ENCODE measurements at regions not wholly inside any gene's neighbourhood (a gene's known extent, or its start where the extent isn't known, plus 50 kb on each side); places are given as distances from the start of the nearest gene placed in this dataset.

DNA sequence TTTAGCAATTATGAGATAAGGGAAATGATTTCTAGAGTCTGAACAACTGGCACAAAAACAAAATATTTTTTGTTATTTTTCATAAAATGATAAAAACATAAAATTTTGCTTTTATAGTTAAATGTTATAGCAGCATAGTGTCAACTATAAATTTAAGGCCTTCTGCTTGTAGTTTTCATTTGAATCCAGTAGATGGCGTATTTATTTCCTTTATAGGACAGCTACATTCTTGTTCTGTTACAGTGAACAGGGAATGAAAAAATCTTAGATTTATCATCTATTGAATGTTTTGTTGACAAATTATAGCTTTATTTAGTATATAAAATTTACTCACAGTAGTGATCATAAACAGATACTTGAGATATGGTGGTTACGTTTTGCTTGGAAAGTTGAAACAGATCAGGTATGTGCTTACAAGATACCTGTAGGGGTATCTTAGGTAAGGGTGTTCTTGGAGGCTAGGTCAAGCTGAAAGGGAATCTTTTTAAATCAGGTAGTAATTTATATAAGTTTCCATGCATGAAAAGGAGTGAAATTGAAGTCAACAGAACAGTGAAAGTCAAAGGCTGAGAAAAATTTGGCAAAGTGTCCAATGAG lies 239.3 kb upstream of the GRIN3A start:
- TF ChIP-seq, protein P1, sequence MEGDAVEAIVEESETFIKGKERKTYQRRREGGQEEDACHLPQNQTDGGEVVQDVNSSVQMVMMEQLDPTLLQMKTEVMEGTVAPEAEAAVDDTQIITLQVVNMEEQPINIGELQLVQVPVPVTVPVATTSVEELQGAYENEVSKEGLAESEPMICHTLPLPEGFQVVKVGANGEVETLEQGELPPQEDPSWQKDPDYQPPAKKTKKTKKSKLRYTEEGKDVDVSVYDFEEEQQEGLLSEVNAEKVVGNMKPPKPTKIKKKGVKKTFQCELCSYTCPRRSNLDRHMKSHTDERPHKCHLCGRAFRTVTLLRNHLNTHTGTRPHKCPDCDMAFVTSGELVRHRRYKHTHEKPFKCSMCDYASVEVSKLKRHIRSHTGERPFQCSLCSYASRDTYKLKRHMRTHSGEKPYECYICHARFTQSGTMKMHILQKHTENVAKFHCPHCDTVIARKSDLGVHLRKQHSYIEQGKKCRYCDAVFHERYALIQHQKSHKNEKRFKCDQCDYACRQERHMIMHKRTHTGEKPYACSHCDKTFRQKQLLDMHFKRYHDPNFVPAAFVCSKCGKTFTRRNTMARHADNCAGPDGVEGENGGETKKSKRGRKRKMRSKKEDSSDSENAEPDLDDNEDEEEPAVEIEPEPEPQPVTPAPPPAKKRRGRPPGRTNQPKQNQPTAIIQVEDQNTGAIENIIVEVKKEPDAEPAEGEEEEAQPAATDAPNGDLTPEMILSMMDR (IDR thresholded peaks at IDR 0.05): peak; percentile 82
- TF ChIP-seq EZH2 (IDR thresholded peaks at IDR 0.05; ENCODE audit: borderline replicate concordance, insufficient read depth, low read depth, low read length, poor library complexity, severe bottlenecking): no peak

All from B cell (primary cell).